Erythroblast (primary cell): ENCODE measurements at regions not wholly inside any gene's neighbourhood (a gene's known extent, or its start where the extent isn't known, plus 50 kb on each side); places are given as distances from the start of the nearest gene placed in this dataset.

ENCODE experiments used
- GATA1 ChIP-seq: IDR thresholded peaks from 2 replicates; pipeline ENCODE4 v1.6.1; 2011; ENCODE audit warnings: low read depth, mild to moderate bottlenecking, control low read depth, low read length, moderate library complexity
- POLR2A ChIP-seq: IDR thresholded peaks from 2 replicates; pipeline ENCODE4 v1.6.1; 2011; ENCODE audit warnings: mild to moderate bottlenecking, low read length

GRCh38 chr10:53022611-53023088 lies 250.1 kb upstream of the MBL2 start:
- TF ChIP-seq POLR2A (no peak), GATA1 (no peak)
